Uterus (tissue), 2 donors: ENCODE measurements at regions not wholly inside any gene's neighbourhood (a gene's known extent, or its start where the extent isn't known, plus 50 kb on each side); places are given as distances from the start of the nearest gene placed in this dataset.

Experiments
- CTCF ChIP-seq, 4 experiments: fragments of 200-600 bp in 2 of 4; fragments of 450-650 bp in 2 of 4; sonication (generic) in 2 of 4; IDR thresholded peaks; one replicate each; pipeline ENCODE4 v1.5.1; 2016 to 2019; ENCODE audit warnings: antibody characterized with exemption in 4 of 4, mild to moderate bottlenecking in 2 of 4, moderate library complexity in 1 of 4
- POLR2A ChIP-seq, 2 donors: fragments of 450-650 bp; IDR thresholded peaks; one replicate each; pipeline ENCODE4 v1.6.1; 2016; ENCODE audit warnings: antibody characterized with exemption in 2 of 2, mild to moderate bottlenecking in 1 of 2, moderate library complexity in 1 of 2

- no peak for TF ChIP-seq CTCF (IDR thresholded peaks at IDR 0.05)
- TF ChIP-seq POLR2A (IDR thresholded peaks at IDR 0.05): no peak
Observed at GRCh38 chr13:74920361-74920760, 561.6 kb downstream of the TBC1D4 start.
